HG03095 (cell line): ENCODE measurements at regions not wholly inside any gene's neighbourhood (a gene's known extent, or its start where the extent isn't known, plus 50 kb on each side); places are given as distances from the start of the nearest gene placed in this dataset.

ENCODE experiments used
- ATAC-seq: cut with Tn5 transposase; IDR thresholded peaks from one replicate; pipeline ENCODE4 v1.9.1; 2021; ENCODE audit warnings: moderate library complexity; ENCODE audit not compliant: unreplicated experiment

- ATAC-seq: no peak
Observed at GRCh38 chr6:164926686-164927085, 382.7 kb downstream of the C6orf118 start.

DNA sequence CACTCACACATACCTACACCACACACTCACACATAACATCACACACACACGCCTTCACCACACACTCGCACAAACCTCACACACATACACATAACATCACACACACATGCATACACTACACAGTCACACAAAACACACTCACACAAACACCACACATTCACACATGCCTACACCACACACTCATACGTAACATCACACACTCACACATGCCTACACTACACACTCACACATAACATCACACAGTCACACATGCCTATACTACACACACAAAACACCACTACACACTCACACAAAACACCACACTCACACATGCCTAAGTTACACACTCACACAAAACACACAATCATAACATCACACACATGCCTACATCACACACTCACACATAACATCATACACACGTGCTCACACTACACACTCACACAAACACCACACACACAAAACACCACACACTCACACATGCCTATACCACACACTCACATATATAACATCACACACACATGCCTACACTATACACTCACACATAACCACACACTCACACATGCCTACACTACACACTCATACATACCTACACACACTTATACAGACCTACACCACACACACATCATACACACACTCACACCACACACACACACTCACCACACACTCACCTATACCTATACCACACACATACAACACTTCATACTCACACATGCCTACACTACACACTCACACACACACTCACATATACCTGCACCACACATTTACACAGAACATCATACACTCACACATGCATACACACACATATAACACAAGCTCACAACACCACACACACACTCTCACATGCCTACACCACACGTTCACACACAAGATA lies 383.5 kb downstream of the C6orf118 start:
- ATAC-seq: no peak

GRCh38 chr6:164924674-164925073 lies 384.7 kb downstream of the C6orf118 start:
- ATAC-seq: no peak

- no peak for ATAC-seq
Observed at GRCh38 chr6:164917211-164917610, 392.2 kb downstream of the C6orf118 start.

DNA sequence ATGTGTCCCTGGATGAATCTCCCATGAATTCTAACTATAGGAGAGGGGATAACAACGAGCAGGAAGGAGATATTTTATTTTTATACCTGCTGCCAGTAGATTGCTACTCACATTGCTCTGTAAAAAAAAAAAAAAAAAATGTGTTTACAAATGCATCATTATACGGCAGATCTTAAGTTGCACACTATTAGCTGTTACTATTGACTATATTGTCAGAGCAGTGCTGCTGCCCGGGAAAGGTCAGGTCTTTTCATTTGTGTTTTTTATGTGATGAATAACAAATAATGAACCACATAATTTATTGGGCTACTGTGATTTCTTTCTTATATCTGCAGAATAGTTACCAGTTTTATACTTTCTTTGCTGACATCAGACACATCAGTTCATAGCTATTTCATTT lies 393.3 kb downstream of the C6orf118 start:
- no peak for ATAC-seq

DNA sequence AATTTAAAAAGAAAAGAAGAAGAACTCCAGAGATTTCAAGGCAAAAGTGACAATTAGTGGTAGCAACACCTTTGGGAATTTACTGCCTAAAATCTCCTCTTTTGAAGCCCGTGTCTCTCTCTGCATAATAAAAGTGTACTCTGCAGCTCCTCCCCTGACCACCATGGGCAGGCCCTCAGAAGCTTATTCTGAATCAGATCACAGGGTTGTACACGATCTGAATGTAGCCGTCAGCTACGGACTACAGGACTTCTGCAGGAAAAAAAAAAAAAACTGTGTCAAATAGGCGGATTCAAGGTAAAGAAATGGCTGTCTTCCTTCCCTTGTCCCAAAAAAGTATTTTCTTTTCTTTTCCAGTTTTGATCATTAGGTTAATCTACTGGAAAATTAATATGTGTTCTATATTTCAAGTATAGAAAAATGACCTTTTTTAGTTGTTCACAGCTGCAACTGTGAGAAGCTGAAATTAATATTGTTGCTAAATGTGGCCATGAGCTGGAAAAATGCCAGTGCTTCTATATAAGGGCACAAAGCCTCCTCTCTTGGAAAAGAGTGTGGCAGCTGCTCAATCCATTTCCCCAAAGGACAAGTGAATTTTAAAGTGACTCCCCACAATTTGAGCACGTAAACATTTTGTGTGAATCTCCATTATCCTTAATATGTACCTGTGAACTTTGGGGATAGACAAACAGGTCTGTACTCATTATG lies 397.4 kb downstream of the C6orf118 start:
- ATAC-seq: no peak

- no peak for ATAC-seq
Observed at GRCh38 chr6:164911151-164911550, 398.3 kb downstream of the C6orf118 start.

DNA sequence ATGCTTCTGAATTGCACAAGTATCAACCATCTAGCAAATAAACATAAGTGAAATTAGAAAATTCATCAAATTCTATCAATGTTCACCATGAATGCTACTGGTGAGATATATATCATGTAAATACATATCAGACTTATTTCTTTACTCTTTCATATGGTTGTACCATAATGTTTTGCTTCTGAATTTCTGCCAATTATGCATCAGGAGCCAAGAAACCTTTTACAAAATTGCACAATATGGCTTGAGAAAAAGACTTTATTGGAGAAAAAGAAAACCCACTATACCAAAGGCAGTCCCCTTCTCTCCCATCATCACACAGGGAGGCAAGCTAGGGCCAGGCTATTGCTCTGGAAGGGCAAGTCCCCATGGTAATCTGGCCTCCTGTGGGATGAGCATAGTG lies 402.6 kb downstream of the C6orf118 start:
- no peak for ATAC-seq

GRCh38 chr6:164905311-164905710 lies 404.1 kb downstream of the C6orf118 start:
- no peak for ATAC-seq

GRCh38 chr6:164898412-164898811 lies 411.0 kb downstream of the C6orf118 start:
- no peak for ATAC-seq

DNA sequence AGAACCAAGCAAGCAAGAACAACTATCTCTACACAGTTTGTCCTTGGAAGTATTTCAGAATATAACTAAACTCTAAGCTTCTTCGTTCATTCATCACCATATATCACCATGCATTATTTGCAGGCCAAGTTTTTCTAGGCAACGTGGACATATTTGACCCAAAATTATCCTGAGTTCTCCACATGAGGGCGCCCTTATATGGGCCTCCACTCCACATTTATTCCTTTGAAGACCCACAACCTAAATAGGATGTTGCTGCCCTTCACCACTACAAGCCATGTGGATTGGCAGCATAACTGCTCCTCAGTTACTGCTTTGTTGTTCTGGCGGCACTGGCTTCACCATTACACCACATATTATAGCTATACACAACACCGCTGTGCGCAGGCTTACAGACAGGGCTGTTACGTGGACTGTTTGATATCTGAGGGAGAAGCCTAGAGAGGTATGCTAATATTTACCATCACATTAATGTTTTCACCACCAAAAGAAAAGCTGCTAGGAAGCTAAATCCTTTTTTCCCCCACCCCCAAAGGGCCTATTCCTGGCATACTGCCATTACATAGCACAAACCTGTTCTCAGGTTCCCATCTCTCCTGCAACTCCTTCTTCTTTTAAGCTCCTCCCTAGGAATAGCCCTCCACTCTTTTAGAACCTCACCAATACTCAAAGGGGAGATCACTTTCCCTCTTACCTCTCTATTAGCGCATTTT lies 411.7 kb downstream of the C6orf118 start:
- no peak for ATAC-seq

DNA sequence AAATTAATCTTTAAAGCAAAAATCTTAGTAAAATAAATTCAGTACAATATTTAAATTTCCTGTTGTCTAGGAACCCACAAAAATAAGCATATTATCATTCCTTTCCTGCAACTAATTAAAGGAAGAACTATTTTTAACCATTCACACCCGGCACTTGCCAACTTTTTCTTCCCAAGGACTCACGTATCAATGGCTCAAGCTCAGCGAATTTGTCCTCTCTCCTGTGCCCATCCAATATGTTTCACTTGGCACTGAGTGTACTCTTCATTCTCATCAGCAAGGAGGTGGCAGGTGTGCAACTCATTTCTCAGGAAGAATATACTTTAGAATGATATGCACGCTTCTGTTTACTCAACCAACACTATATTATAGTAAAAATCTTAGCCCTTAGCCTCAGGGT lies 419.4 kb downstream of the C6orf118 start:
- no peak for ATAC-seq

GRCh38 chr6:164887660-164888059 lies 421.7 kb downstream of the C6orf118 start:
- ATAC-seq: no peak

- no peak for ATAC-seq
Observed at GRCh38 chr6:164882236-164882635, 427.2 kb downstream of the C6orf118 start.

DNA sequence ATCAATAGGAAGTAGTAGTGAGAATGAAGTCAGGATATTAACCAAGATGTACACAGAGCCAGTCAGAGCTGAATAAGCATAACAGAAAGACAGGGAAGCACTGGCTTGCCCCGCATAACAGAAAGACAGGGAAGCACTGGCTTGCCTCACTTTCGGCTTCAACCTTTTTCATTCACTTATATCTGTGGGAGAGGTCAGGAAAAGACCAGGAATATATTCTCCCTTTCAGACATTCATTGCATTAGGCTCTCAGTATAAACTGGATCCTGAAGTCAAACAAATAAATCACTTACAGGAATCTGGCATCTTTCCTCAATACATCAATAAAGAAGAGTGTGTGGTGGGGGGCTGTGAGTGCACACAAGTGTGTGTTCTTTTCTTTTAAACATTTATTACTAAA lies 437.6 kb downstream of the C6orf118 start:
- no peak for ATAC-seq

- ATAC-seq: no peak
Observed at GRCh38 chr6:164870164-164870563, 439.2 kb downstream of the C6orf118 start.

GRCh38 chr6:164861967-164862366 lies 447.4 kb downstream of the C6orf118 start:
- no peak for ATAC-seq

DNA sequence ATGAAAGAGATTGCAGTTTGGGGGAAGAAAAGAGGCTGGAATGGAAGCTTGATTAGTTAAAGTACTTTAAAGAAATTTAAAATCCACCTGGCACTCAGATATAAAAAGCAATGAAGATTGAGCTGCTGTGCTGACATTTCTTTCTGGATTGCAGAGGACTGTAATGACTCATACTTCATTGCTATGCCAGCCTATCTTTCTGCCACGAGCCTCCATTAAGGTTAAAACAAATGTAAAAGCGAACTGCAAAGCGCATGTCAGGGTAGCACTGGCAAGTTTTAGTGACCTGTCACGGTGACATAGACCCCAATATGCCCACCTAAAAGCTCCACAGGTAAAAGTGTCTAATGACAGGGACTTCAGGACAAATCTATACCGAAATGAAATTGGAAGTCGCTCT lies 449.6 kb downstream of the C6orf118 start:
- ATAC-seq: no peak

DNA sequence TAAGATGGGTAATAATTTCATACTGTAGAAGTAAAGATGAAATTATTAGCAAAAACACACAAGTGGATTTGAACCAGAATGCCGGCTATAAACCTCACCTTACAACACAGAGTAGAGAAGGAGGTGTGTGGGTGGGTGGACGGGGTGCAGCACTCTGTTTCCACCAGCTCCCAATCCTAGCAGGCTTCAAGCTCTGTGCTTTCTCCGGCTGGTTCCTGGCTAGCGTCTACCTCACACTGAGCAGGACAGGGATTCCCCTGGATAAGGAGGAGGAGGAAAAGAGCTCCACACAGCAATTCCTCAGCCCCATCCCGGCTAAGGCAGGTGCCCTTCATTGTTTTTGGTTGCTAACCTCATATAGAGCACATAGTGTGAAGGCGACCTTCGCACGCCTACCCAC lies 453.3 kb downstream of the C6orf118 start:
- no peak for ATAC-seq

- no peak for ATAC-seq
Observed at GRCh38 chr6:164855281-164855680, 454.1 kb downstream of the C6orf118 start.

DNA sequence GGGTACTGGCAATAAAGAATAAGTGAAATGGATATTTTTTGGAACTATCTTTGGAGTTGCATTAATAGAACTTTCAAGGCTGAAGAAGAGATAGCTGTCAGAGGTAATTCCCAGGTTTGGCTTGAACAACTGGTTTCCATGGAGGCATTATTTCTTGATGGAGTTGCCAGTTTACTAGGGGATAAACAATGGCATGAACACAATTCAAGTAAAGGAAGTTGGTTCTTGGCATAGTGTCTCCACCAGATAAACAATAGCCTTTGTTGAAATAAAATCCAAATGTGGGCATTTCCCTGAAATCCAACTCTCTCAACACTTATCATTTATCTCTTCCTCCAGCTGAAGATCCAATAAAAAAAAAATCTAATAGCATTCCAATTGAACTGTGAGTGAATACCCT lies 454.9 kb downstream of the C6orf118 start:
- no peak for ATAC-seq

- no peak for ATAC-seq
Observed at GRCh38 chr6:164845773-164846172, 463.6 kb downstream of the C6orf118 start.
